ENCODE measurements at regions not wholly inside any gene's neighbourhood (a gene's known extent, or its start where the extent isn't known, plus 50 kb on each side); places are given as distances from the start of the nearest gene placed in this dataset.

GRCh38 chr6:14065350-14065749, 52.2 kb upstream of the CD83 start:
- no peak for DNase-seq (ENCODE audit: low read depth)

GRCh38 chr6:14066782-14067406, 50.7 kb upstream of the CD83 start:
- no peak for DNase-seq (ENCODE audit: low read depth)

- DNase-seq (ENCODE audit: low read depth) = no peak
Measured at GRCh38 chr6:14067656-14068055, 49.9 kb upstream of the CD83 start.
